ENCODE measurements at regions not wholly inside any gene's neighbourhood (a gene's known extent, or its start where the extent isn't known, plus 50 kb on each side); places are given as distances from the start of the nearest gene placed in this dataset.

DNA sequence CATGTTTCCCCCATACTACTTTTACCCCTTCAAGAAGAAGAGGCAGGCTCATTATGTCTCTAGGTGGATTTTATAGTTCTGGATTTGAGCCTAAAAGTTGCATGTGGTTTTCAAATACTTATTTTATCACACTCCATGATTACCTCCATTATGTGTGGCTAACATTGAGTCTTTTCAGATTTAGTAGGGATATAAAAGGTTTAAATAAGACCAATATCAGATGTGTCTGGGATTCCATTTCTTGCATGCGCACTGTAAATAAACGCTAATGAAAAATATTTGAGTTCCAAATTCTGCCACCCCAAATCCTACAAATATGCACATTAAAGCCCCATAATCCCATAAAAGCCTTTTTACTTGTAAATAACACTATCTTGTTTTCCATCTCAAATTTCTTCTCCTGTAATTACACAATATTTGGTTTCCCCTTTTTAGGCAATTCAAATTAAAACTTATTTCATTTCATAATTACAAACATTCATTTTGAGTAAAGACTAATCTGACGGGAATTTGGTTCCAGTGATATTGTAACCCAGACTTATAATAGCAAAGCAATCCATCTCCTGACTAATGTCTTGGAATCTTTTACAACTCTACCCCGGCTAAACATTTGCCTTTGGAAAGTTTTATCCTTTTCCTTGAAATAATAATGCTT is 600.0 kb downstream of the SLC4A3 start:
- H3K9ac ChIP-seq (ENCODE audit: low read length): no peak overlapping the region
- no peaks in the 10 kb centered on the region for H4K20me1 ChIP-seq (ENCODE audit: insufficient read depth)
- H3K36me3 ChIP-seq (ENCODE audit: insufficient read depth, low read length): no peaks in the 10 kb centered on the region
- no peaks in the 10 kb centered on the region for H3K79me2 ChIP-seq (replicated peaks; ENCODE audit: insufficient read depth, low read length)
- TF ChIP-seq MXI1 (conservative IDR thresholded peaks at IDR 0.05; ENCODE audit: poor library complexity, severe bottlenecking): no peak
- no peak overlapping the region for H3K27ac ChIP-seq (ENCODE audit: low read length)
- no peaks in the 10 kb centered on the region for H3F3A ChIP-seq (ENCODE audit: insufficient read depth, low read length, poor library complexity, severe bottlenecking)
- H3K4me2 ChIP-seq (ENCODE audit: low read length): no peak overlapping the region
- no peak overlapping the region for H3K4me3 ChIP-seq (ENCODE audit: low read length)
- H3K9me3 ChIP-seq (ENCODE audit: low read length): no peaks in the 10 kb centered on the region
- H3K9me2 ChIP-seq (ENCODE audit: insufficient read depth, low read length): no peaks in the 10 kb centered on the region
- H3K27me3 ChIP-seq (ENCODE audit: insufficient read depth, low read depth, low read length): no peaks in the 10 kb centered on the region
- H2AFZ ChIP-seq (ENCODE audit: low read depth, low read length): no peak overlapping the region

DNA sequence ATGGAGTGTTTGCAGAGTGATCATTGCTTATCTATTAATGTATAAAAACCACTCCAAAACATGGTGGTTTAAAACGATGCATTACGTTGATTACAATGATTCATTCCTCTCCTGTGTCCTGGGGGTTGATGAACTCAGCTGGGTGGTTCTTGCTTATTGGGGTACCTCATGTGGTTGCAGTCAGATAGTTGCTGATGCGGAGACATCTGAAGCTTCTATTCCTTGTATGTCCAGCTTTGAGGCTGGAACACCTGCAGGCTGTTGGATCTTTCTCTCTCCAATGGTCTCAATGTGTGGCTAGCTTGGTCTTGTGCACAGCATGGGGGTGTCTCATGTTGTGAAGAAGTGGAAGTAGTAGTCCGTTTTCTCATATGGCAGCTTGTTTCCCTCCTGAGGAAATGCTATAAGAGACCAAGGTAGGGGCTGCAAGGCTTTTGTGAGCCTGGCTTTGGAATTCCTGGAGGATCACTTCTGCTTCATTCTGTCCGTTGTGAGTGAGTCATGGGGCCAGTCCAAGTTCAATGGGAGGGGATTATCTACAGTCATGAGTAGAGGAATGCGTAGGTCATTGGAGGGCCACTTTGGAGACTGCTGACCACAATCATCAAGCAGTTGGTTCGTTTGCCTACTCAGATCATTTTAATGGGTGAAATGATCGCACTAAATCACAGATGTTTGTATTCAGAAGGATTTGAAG is 601.0 kb downstream of the SLC4A3 start:
- TF ChIP-seq TAF1 (IDR thresholded peaks at IDR 0.05; ENCODE audit: low read depth): no peak
- TF ChIP-seq EZH2 (IDR thresholded peaks at IDR 0.05; ENCODE audit: borderline replicate concordance, insufficient read depth, low read length, poor library complexity, severe bottlenecking): no peak
- TF ChIP-seq, protein P1, sequence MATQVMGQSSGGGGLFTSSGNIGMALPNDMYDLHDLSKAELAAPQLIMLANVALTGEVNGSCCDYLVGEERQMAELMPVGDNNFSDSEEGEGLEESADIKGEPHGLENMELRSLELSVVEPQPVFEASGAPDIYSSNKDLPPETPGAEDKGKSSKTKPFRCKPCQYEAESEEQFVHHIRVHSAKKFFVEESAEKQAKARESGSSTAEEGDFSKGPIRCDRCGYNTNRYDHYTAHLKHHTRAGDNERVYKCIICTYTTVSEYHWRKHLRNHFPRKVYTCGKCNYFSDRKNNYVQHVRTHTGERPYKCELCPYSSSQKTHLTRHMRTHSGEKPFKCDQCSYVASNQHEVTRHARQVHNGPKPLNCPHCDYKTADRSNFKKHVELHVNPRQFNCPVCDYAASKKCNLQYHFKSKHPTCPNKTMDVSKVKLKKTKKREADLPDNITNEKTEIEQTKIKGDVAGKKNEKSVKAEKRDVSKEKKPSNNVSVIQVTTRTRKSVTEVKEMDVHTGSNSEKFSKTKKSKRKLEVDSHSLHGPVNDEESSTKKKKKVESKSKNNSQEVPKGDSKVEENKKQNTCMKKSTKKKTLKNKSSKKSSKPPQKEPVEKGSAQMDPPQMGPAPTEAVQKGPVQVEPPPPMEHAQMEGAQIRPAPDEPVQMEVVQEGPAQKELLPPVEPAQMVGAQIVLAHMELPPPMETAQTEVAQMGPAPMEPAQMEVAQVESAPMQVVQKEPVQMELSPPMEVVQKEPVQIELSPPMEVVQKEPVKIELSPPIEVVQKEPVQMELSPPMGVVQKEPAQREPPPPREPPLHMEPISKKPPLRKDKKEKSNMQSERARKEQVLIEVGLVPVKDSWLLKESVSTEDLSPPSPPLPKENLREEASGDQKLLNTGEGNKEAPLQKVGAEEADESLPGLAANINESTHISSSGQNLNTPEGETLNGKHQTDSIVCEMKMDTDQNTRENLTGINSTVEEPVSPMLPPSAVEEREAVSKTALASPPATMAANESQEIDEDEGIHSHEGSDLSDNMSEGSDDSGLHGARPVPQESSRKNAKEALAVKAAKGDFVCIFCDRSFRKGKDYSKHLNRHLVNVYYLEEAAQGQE (IDR thresholded peaks at IDR 0.05; ENCODE audit: borderline replicate concordance): no peak
- TF ChIP-seq RAD21 (conservative IDR thresholded peaks at IDR 0.05): no peak
- TF ChIP-seq EP300 (conservative IDR thresholded peaks at IDR 0.05; ENCODE audit: poor library complexity, severe bottlenecking): no peak
- TF ChIP-seq MXI1 (conservative IDR thresholded peaks at IDR 0.05; ENCODE audit: poor library complexity, severe bottlenecking): no peak
- TF ChIP-seq POLR2AphosphoS5 (IDR thresholded peaks at IDR 0.05): no peak
- TF ChIP-seq SMC3 (conservative IDR thresholded peaks at IDR 0.05; ENCODE audit: poor library complexity): no peak
- TF ChIP-seq, protein P2, sequence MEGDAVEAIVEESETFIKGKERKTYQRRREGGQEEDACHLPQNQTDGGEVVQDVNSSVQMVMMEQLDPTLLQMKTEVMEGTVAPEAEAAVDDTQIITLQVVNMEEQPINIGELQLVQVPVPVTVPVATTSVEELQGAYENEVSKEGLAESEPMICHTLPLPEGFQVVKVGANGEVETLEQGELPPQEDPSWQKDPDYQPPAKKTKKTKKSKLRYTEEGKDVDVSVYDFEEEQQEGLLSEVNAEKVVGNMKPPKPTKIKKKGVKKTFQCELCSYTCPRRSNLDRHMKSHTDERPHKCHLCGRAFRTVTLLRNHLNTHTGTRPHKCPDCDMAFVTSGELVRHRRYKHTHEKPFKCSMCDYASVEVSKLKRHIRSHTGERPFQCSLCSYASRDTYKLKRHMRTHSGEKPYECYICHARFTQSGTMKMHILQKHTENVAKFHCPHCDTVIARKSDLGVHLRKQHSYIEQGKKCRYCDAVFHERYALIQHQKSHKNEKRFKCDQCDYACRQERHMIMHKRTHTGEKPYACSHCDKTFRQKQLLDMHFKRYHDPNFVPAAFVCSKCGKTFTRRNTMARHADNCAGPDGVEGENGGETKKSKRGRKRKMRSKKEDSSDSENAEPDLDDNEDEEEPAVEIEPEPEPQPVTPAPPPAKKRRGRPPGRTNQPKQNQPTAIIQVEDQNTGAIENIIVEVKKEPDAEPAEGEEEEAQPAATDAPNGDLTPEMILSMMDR (IDR thresholded peaks at IDR 0.05; ENCODE audit: poor library complexity, severe bottlenecking): no peak
- Histone ChIP-seq H3K27me3 (ENCODE audit: insufficient read depth, low read depth, low read length) (no peaks in the 10 kb centered on the region), H3K9me3 (ENCODE audit: low read length) (no peaks in the 10 kb centered on the region), H2AFZ (ENCODE audit: low read depth, low read length) (no peak overlapping the region), H3K27ac (ENCODE audit: low read length) (no peak overlapping the region), H3K79me2 (replicated peaks; ENCODE audit: insufficient read depth, low read length) (no peaks in the 10 kb centered on the region), H3F3A (ENCODE audit: insufficient read depth, low read length, poor library complexity, severe bottlenecking) (no peaks in the 10 kb centered on the region), H3K4me2 (ENCODE audit: low read length) (no peak overlapping the region), H3K9me2 (ENCODE audit: insufficient read depth, low read length) (no peaks in the 10 kb centered on the region), H4K20me1 (ENCODE audit: insufficient read depth) (no peaks in the 10 kb centered on the region), H3K36me3 (ENCODE audit: insufficient read depth, low read length) (no peaks in the 10 kb centered on the region), H3K9ac (ENCODE audit: low read length) (no peak overlapping the region), H3K4me3 (ENCODE audit: low read length) (no peak overlapping the region)
